ENCODE measurements at regions not wholly inside any gene's neighbourhood (a gene's known extent, or its start where the extent isn't known, plus 50 kb on each side); places are given as distances from the start of the nearest gene placed in this dataset.
"Not testable (repeated sequence)": the region's sequence is repeated elsewhere in the genome, so short reads cannot be mapped to it uniquely, and the experiment has no call there.

DNA sequence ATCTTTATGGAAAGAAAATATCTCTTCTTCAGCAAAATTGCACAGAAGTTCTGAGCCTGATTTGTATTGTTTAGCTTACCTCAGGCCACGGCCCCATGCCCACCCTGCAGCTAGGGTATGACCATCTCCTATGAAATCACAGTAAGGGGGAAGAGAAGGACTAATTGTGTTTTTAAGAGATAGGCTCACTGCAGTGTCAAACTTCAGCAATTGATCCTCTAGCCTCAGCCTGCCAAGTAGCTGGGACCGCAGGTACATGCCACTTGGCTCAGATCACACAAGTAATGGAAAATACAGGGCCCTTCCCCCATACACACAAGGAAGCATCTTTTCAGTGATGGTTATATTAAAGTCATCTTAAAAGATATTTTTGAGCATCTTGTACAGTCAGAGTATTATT lies 60.0 kb downstream of the DMAC1 start:
- no peaks in the 10 kb centered on the region for H3K27me3 Mint-ChIP-seq
- no peaks in the 10 kb centered on the region for H3K9me3 Mint-ChIP-seq
- ATAC-seq = no peak
- H3K27ac Mint-ChIP-seq = no peak overlapping the region
- H3K4me1 Mint-ChIP-seq = no peaks in the 10 kb centered on the region
- H3K4me3 Mint-ChIP-seq = no peak overlapping the region
- H3K36me3 Mint-ChIP-seq = no peaks in the 10 kb centered on the region

DNA sequence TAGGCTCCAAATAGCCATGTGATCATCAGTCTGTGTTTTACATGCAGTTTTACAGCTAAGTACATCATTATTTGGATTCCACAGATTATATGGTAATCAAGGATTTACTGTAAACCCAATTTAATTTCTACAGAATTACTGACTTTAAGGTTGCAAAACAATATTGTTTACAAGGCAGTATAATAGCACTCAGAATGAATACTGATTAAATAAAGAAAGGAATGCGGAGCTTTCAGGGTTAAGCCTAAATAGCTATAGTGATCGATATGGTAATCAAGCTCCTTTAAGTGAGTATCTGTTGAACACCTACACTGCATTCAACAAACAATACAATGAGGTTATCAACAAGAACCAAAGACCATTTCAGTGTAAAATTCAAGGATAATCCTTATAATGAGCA lies 64.3 kb downstream of the DMAC1 start:
- Mint-ChIP-seq H3K27me3 (no peaks in the 10 kb centered on the region), H3K4me1 (no peaks in the 10 kb centered on the region), H3K27ac (no peak overlapping the region), H3K4me3 (no peak overlapping the region), H3K9me3 (no peaks in the 10 kb centered on the region), H3K36me3 (no peaks in the 10 kb centered on the region)
- no peak for ATAC-seq

DNA sequence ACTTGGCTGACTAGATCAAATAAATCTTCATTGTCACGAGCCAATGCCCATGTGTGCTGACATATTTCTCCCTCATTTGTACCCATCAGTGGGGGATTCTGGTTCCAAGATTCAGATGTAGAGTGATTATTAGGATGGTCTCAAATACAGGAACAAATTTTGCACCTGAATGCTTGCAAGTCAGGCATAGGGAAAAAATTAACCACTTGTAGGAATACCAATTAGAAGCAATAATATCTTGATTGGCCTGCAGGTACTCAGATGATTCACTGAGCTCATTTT lies 69.5 kb downstream of the DMAC1 start:
- no peaks in the 10 kb centered on the region for H3K27me3 Mint-ChIP-seq

DNA sequence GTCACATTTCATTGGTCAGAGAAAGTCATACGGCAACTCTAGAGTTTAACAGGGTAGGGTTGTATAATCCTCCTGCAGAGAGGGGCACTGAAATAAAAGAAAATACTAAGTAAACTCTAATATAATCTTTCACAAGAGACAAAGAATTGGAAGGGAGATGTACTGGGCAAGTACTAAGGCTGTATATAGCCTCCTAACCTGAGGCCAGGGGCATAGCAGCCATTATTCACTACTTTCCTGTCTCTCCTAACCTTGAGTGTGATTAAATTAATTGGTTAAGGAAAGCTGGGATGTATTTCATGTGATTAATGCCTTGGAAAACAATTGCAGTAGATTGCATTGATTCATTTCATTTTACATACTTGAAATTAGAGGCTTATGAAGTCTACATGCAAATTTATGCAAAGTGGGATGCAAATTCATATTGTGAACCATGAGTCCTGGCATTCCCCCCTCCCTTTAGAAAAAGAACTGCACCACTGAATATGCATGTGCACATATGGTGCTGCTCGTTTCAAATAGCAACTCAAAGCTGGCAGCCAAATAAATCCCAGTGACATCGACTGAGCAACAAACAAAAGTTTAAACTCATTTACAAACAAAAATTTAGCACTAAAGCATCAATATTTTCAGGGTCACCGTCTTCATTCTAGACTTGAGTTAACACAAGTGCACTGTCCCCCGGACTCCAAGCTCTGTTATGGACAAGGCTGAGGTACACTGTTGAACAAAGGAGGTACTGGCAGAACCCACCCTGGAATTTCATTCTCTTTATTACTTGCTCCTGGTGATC lies 70.0 kb downstream of the DMAC1 start:
- no peak for ATAC-seq
- Mint-ChIP-seq H3K4me1 (no peaks in the 10 kb centered on the region), H3K36me3 (no peaks in the 10 kb centered on the region), H3K4me3 (no peak overlapping the region), H3K9me3 (no peaks in the 10 kb centered on the region), H3K27ac (no peak overlapping the region), H3K27me3 (no peaks in the 10 kb centered on the region)

More for the DNA sequence above, 69.5 kb downstream of the DMAC1 start:
- no peak overlapping the region for H3K4me3 Mint-ChIP-seq
- no peaks in the 10 kb centered on the region for H3K4me1 Mint-ChIP-seq
- no peak for ATAC-seq
- no peaks in the 10 kb centered on the region for H3K36me3 Mint-ChIP-seq
- no peak overlapping the region for H3K27ac Mint-ChIP-seq
- no peaks in the 10 kb centered on the region for H3K9me3 Mint-ChIP-seq

DNA sequence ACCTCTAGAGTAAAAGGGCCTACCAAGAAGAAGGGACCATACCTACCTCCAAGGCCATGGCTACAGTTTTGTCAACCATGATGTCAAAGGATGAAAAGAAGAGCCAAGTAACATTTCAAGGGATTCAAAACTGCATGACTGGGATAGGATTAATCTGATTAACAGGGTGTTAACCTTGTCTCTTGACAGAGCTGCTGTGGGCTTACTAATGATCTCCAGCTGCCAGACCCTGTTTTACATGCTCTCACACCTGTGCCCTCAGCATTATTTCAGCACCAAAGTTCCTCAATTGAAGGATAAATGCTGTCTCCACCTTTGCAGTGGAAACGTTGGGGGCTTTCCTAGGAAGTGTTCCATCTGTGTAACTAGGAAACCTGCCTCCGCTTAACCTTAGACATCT lies 78.3 kb downstream of the DMAC1 start:
- no peaks in the 10 kb centered on the region for H3K4me1 Mint-ChIP-seq

DNA sequence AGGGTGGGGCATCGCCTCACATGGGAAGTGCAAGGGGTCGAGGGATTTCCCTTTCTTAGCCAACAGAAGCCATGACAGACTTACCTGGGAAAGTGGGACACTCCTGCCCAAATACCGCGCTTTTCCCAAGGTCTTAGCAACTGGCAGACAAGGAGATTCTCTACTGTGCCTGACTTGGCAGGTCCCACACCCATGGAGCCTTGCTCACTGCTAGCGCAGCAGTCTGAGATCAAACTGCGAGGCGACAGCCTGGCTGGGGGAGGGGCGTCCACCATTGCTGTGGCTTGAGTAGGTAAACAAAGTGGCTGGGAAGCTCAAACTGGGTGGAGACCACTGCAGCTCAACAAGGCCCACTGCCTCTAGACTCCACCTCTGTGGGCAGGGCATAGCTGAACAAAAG lies 86.5 kb downstream of the DMAC1 start:
- not testable (repeated sequence) for H3K9me3 Mint-ChIP-seq, H3K4me1 Mint-ChIP-seq, H3K27ac Mint-ChIP-seq, ATAC-seq, H3K4me3 Mint-ChIP-seq, H3K36me3 Mint-ChIP-seq
- peaks cover 14% of the 10 kb centered on the region for H3K27me3 Mint-ChIP-seq

More for the DNA sequence above, 78.3 kb downstream of the DMAC1 start:
- peaks cover 3% of the 10 kb centered on the region for H3K9me3 Mint-ChIP-seq
- no peak overlapping the region for H3K4me3 Mint-ChIP-seq
- ATAC-seq = no peak
- H3K36me3 Mint-ChIP-seq = no peaks in the 10 kb centered on the region
- no peak overlapping the region for H3K27ac Mint-ChIP-seq
- H3K27me3 Mint-ChIP-seq = no peaks in the 10 kb centered on the region

DNA sequence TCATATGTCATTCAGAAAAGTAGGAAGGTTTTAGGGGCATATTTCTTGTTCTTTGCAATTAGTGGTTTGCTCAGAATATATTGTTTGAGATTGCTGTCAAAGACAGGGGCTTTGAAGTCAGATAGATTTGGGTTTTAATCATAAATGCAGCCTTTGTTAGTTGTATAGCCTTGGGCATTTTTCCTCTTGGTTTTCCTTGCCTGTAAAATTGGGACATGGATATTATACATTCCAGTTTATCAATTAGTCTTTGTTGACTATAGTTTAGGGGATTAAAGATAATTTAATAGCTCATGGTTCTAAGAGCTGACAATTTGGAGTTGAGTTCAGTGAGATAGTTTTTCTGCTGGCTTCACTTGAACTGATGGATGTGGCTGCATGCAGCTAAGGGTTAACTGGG lies 88.9 kb downstream of the DMAC1 start:
- ATAC-seq = no peak
- H3K4me1 Mint-ChIP-seq = no peaks in the 10 kb centered on the region
- no peak overlapping the region for H3K4me3 Mint-ChIP-seq
- peaks cover 14% of the 10 kb centered on the region for H3K27me3 Mint-ChIP-seq
- H3K27ac Mint-ChIP-seq = no peak overlapping the region
- no peaks in the 10 kb centered on the region for H3K9me3 Mint-ChIP-seq
- H3K36me3 Mint-ChIP-seq = no peaks in the 10 kb centered on the region

DNA sequence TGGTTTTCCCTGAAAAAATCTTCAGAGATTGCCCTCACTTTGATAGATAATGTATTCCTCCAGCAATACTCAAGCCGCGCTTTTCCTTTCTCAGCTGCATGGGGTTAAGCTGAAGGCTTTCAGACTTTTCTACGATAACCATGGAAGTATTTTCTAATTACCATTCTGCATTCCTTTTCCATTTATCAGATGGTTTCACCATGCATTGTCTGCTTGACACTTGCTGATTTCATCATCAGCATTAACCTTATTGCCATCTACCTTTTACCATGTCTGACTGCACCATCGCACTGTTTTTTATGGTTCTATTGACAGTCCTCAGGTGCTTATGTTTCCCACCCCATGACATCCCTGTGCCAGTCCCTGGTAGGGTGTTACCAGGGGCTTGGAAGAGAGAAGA lies 91.6 kb downstream of the DMAC1 start:
- Mint-ChIP-seq H3K4me1 (no peaks in the 10 kb centered on the region), H3K27me3 (peaks cover 25% of the 10 kb centered on the region), H3K4me3 (no peak overlapping the region), H3K27ac (no peak overlapping the region), H3K9me3 (no peaks in the 10 kb centered on the region), H3K36me3 (no peaks in the 10 kb centered on the region)
- ATAC-seq = no peak

DNA sequence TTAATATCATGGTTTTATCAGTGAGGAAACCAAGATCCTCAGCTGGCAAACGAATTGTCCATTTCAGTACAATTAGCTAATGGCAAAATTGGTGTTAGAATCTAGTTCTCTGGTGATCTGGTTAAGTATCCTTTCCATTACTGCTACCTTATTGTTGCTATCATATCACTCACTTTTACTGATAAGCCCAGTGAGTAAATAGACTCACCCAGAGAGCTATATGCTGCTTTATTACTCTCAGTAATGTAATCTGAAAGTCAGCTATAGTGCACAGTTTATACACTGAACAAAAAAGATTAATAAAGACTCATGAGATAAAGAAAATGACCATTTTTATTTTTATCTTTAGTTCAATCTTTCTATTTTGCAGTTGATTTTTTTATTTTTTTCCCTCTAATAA lies 95.0 kb downstream of the DMAC1 start:
- Mint-ChIP-seq H3K27me3 (peaks cover 17% of the 10 kb centered on the region), H3K4me1 (no peaks in the 10 kb centered on the region), H3K36me3 (no peaks in the 10 kb centered on the region), H3K9me3 (no peaks in the 10 kb centered on the region), H3K27ac (no peak overlapping the region), H3K4me3 (no peak overlapping the region)
- no peak for ATAC-seq

DNA sequence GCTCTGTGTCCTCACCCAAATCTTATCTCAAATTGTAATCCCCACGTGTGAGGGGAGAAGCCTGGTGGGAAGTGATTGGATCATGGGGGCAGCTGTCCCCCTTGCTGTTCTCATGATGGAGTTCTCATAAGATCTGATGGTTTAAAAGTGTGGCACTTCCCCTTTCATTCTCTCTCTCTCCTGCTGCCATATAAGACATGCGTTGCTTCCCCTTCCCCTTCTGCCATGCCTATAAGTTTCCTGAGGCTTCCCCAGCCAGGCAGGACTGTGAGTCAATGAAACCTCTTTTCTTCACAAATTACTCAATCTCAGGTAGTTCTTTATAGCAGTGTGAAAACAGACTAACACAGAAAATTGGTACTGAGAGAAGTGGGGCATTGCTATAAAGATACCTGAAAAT lies 107.7 kb downstream of the DMAC1 start:
- ATAC-seq = no peak
- Mint-ChIP-seq H3K36me3 (no peaks in the 10 kb centered on the region), H3K4me3 (no peak overlapping the region), H3K9me3 (no peaks in the 10 kb centered on the region), H3K4me1 (no peaks in the 10 kb centered on the region), H3K27ac (no peak overlapping the region), H3K27me3 (no peaks in the 10 kb centered on the region)

DNA sequence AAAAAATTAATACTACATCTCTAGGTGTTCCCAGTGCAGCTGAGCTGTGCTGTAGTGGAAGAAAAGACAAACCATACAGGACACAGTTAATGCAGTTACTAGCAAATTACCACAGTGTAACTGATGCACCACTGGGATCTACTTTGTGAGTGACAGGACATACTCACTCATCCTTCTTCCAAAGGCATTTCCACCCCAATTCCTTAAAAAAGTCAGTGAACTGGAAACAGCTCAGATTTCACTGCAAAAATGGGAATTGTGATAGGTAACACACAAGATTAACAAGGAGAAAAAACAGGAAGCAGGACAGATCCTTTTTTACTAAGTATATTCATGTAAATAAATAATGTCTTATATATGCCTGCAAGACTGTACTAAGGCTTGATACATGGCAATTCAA lies 109.6 kb downstream of the DMAC1 start:
- H3K27ac Mint-ChIP-seq = no peak overlapping the region
- H3K9me3 Mint-ChIP-seq = no peaks in the 10 kb centered on the region
- H3K4me1 Mint-ChIP-seq = no peaks in the 10 kb centered on the region
- H3K36me3 Mint-ChIP-seq = no peaks in the 10 kb centered on the region
- no peak overlapping the region for H3K4me3 Mint-ChIP-seq
- no peak for ATAC-seq
- H3K27me3 Mint-ChIP-seq = no peaks in the 10 kb centered on the region

DNA sequence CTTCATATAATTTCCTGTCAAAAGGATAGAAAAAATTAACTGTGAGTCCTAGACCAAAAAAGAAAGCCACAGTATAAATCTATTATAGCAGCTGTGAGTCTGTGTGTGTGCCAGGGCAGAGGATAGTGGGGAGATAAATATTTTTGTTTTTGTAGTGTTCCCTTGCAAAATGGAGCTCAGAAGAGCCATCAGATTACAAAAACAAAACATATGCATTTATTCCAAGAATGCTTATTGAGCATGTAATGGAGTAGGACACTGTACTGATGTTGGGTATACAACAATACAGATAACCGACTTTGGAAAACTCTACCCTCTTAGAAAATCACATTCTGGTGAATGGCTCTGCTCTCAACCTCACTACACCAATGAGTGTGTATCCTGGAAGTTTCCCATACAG lies 111.0 kb downstream of the DMAC1 start:
- Mint-ChIP-seq H3K36me3 (no peaks in the 10 kb centered on the region), H3K4me1 (no peaks in the 10 kb centered on the region), H3K27ac (no peak overlapping the region), H3K4me3 (no peak overlapping the region), H3K9me3 (no peaks in the 10 kb centered on the region), H3K27me3 (no peaks in the 10 kb centered on the region)
- ATAC-seq = no peak

DNA sequence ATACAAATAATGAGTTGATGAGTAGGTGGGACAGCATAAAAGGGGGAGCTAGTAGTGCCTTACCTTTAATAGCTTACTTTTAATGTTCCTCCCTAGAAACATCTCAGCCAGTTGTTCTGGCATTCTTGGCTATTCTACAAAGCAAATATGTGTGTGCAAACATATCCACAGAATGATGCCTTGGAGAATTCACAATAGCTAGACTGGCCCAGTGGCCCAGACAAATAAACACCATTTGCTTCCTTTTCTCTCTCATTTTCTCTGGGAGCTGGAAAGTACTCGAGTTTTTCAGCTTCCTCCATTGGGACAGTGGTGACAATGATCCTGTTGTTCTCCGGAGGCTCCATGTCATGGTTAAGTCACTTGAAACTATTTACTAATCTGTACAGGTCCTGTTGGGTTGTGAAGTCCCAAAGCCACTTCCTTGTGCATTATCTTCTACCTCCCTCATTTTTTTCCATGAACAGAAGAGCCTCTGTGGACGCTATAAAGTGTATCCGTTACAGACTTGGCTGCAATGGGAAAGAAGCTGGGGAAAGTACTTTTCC lies 122.9 kb downstream of the DMAC1 start:
- Mint-ChIP-seq H3K4me3 (no peak overlapping the region), H3K36me3 (no peaks in the 10 kb centered on the region), H3K4me1 (no peaks in the 10 kb centered on the region), H3K9me3 (no peaks in the 10 kb centered on the region), H3K27me3 (no peaks in the 10 kb centered on the region), H3K27ac (no peak overlapping the region)
- no peak for ATAC-seq

DNA sequence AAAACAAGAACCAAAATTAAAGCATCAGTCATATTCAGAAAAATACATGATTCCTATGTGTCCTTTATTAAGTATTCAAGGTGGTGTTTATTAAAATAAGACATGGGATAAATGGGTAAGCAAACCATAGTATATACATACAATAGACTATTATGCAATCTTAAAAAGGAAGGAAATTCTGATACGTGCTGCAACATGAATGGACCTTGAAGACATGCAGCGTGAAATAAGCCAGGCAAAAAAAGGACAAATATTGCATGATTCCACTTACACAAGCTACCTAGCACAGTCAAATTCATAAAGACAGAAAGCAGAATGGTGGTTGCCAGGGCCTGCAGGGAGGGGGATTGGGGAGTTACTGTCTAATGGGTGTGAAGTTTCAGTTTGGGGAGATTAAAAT lies 127.7 kb downstream of the DMAC1 start:
- H3K9me3 Mint-ChIP-seq = no peaks in the 10 kb centered on the region
- H3K4me1 Mint-ChIP-seq = no peaks in the 10 kb centered on the region
- ATAC-seq = no peak
- H3K27ac Mint-ChIP-seq = no peak overlapping the region
- H3K27me3 Mint-ChIP-seq = peaks cover 10% of the 10 kb centered on the region
- no peak overlapping the region for H3K4me3 Mint-ChIP-seq
- no peaks in the 10 kb centered on the region for H3K36me3 Mint-ChIP-seq

DNA sequence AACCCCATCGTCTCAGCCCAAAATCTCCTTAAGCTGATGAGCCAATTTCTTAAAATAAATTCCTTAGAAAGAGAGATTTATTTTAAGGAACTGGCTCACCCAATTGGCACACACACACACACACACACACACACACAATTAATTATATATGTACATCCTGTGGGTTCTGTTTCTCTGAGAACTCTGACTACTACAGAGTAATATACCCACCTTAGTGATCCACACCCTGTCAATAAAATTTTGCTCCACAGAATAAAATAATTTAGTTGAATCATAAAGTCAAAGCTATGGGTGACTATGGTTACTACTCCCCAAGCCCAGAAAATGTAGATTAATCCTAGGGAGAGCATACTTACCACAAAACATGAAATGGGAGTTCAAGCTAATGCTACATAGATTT lies 131.0 kb downstream of the DMAC1 start:
- H3K36me3 Mint-ChIP-seq = no peaks in the 10 kb centered on the region
- no peak overlapping the region for H3K4me3 Mint-ChIP-seq
- ATAC-seq = no peak
- peaks cover 10% of the 10 kb centered on the region for H3K27me3 Mint-ChIP-seq
- no peak overlapping the region for H3K27ac Mint-ChIP-seq
- H3K4me1 Mint-ChIP-seq = no peaks in the 10 kb centered on the region
- H3K9me3 Mint-ChIP-seq = no peaks in the 10 kb centered on the region

DNA sequence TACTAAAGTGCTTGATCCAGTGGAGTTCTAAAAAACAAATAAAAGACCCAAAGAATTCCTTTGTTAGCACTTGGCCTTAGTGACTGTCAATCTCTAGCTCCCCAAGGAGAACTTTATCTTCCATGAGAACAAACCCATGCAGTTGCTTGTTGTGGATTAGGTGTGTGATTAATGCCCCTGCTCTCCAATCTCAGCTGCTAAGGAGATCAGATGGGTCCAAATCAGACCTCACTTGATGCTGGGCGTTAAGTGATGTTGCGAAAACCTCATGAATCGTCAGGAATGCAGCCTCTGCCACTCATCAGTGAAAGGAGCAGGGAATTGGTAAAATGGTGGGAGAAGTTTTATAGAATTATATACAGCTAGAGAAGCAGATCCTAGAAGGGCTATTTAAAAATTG lies 133.7 kb downstream of the DMAC1 start:
- Mint-ChIP-seq H3K36me3 (no peaks in the 10 kb centered on the region), H3K27ac (no peak overlapping the region), H3K27me3 (peaks cover 10% of the 10 kb centered on the region), H3K4me3 (no peak overlapping the region), H3K9me3 (no peaks in the 10 kb centered on the region), H3K4me1 (no peaks in the 10 kb centered on the region)
- ATAC-seq = no peak

DNA sequence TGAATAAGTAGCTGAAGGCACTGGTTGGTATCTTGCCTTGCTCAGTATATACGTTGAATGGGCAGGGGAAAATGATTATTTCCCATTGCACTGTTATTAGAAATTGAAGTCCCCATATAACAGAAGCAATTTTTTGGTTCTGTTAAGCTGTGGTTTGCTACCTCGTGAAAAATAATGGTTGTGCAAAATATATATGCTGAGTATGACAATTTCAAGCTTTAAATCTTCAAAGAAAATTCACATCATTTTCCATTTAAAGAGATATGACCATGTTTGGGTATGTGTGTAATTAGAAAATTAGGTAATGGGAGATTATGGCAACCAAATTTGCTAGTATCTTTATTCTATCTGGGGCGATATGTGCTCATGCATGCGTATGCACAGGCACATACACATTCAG lies 139.8 kb downstream of the DMAC1 start:
- no peak for ATAC-seq
- H3K27me3 Mint-ChIP-seq = peaks cover 8% of the 10 kb centered on the region

More for the DNA sequence above, 139.8 kb downstream of the DMAC1 start:
- Mint-ChIP-seq H3K36me3 (no peaks in the 10 kb centered on the region), H3K4me1 (no peaks in the 10 kb centered on the region), H3K27ac (no peak overlapping the region), H3K4me3 (no peak overlapping the region), H3K9me3 (no peaks in the 10 kb centered on the region)

Measured in stimulated activated memory B cell treated with anti-CD40 and anti-IgM and Interleukin-4, amounts not matched to agents 10 μg/mL and 1 μg/mL and 100 μg/mL, for 72 hours (primary cell).